OCI-LY7 (cell line): ENCODE measurements at regions not wholly inside any gene's neighbourhood (a gene's known extent, or its start where the extent isn't known, plus 50 kb on each side); places are given as distances from the start of the nearest gene placed in this dataset.

ENCODE experiments used
- CTCF ChIP-seq: fragments of 200-600 bp; sonication (generic); conservative IDR thresholded peaks from 2 replicates; pipeline ENCODE4 v1.5.1; 2014; ENCODE audit warnings: mild to moderate bottlenecking, antibody characterized with exemption, low read length, moderate library complexity, mixed read lengths
- EZH2phosphoT487 ChIP-seq: fragments of 200-600 bp; sonication (generic); IDR thresholded peaks from 2 replicates; pipeline ENCODE4 v1.6.1; 2018; ENCODE audit warnings: low read depth, borderline replicate concordance, mild to moderate bottlenecking, mixed run types, antibody characterized with exemption, low read length, moderate library complexity, mixed read lengths

DNA sequence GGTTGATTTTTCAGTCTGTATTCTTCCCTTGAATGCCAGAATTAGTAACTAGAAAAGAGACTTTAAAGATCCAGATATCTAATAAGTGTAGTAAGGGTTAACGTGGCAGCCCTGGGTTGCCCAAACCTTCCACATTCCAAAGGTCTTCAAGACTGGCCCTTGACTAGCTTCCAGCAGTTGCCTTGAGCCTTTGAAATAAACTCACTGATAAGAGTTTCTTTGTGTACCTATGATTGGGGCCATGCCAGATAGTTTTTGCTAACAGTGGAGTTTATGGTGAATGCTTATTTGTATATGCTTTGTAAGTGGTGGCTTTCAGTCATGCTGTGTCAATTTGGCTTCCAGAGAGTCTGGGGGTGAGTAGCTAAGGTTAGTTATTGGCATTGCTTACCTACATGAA, 722.3 kb downstream of the RNF144A start:
- no peak for TF ChIP-seq CTCF
- no peak for TF ChIP-seq EZH2phosphoT487
